KBM-7 (cell line): ENCODE measurements at regions not wholly inside any gene's neighbourhood (a gene's known extent, or its start where the extent isn't known, plus 50 kb on each side); places are given as distances from the start of the nearest gene placed in this dataset.

Experiments used
- DNase-seq: peaks from one replicate; pipeline ENCODE4 v3.0.0-alpha.2; 2015
- in situ Hi-C: fragments of 300-500 bp; cut with MboI; formaldehyde crosslinking; loops from 2 replicates; pipeline ENCODE4 v1.14.3; 2020; ENCODE audit warnings: low sequenced_read_pairs, low pct_unique_long_range_greater_than_20kb, mixed read lengths

DNA sequence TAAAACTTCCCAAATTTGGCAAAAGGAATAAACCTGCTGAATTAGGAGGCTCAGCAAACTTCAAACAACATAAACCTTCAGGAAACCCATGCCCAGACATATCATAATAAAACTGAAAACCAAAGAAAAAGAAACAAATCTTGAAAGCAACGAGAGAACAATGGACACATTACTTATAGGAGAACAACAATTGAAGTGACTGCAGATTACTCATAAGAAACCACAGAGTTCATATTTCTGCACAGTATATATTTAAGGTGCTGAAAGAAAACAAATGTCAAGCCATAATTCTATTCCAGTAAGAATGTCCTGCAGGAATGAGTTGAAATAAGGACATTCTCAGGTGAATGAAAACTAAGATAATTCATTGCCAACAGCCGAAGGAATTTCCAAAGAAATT is 80.8 kb upstream of the PROK2 start:
- no peak for DNase-seq
- in situ Hi-C loops, result no loop called here

DNA sequence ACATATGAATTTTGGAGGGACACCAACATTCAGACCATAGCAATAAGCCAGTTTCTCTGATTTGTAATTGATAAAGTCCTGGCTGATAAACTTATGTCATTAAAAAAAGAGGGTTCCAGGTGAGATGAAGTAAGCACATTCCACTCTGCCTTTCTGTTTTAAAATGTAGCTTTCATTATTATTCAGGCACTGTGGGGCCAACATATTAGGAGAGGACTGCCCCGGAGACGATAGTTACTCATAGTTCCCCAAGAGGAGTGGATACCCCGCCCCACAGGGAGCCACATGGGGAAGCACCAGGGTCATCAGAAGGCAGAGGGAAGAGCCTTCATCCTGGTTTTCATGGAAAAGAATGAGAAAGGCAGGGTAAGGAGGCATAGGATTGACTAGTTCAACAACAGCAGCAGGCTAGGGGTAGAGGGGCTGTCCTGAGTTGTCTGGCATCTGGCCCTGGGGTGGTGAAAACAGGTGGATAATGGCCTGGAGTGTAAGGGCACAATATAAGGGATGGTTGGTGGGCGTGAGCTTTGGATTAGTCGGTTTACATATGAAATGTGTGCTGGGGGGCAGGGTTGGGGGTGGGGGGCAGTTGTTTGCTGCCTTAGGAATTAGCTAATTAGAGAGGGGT is 78.7 kb upstream of the PROK2 start:
- in situ Hi-C loops, result no loop called here

DNA sequence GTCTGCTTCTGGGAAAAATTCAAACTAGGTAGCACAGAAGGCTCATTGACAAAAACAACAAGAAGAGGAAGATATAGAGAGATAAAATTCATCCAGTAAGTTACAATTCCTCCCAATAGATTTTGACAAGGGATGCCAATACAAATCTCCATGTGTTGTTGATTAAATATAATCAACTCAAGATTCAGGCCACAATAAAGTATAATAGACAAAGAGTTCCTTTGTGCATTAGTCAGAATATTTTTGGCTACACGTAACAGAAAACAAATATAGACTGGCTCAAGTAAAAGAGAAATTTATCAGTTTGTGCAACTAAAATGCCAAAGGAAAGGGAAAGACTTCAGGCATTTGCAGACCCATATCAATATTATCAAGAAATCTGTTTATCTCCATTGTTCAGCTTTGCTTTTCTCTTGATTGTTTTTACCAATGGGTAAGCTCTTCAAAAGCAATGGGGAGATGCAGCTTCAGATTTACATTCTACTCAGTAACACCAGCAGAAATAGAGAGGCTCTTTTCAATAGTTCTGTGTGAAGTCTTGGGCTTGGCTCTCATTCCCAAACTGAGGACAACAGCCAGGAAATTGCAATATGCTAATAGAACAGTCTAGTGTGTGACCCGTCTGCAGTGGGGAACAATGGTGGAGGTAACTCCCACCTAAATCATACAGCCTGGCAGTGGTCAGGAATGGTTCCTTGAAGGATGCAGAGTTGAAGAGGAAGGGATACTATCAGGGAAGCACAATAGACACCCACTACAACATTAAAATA is 77.6 kb upstream of the PROK2 start:
- no peak for DNase-seq
- in situ Hi-C loops, result no loop called here

More for the DNA sequence above, 78.7 kb upstream of the PROK2 start:
- no peak for DNase-seq

DNA sequence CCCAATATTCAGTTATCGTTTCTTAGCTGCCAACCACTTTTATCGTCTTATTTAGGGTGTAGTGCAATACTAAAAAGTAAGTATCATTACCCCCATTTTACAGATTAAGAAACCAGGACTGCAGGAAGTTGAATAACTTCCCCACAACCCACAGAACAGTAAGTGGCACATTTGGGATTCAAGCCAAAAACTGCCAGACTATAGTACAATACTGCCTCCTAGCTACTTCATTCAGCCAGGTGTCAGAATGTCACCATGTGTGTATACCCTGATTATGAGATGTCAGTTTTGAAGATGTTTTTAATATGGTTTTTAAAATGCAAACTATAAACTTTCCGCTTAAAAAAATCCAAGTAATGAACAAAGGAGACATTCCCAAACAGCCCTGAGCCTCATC is 74.2 kb upstream of the PROK2 start:
- peak; percentile 69 for DNase-seq
- in situ Hi-C loops, result no loop called here

DNA sequence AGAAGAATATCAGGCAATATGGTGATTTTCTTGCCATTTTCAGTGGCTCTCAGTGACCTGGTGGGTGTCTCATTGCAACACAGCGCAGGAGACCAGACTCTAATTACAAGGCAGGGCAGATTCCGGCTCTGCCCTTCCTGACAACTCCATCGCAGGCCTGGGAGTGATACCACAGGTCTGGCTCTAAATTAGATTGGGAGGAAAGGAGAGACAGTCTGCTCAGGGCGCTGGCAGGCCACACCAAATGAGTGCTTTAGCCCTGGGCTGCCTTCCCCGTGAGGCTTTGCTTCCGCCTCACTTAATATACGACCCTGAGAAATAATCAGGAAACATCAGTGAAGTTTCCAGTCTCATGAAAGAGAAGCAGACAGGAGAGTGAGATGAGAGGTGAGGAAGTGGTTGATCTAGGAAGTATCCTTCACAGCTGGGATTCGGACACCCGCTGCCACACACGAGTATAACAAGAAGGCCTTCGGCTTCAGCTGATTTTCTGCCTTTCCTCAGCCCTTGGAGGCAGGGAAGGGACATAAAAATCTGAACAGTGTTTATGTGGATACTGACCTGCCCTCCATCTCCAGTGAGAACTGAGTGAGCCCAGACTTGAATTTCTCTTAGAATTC is 73.7 kb upstream of the PROK2 start:
- in situ Hi-C loops, result no loop called here
- DNase-seq, result no peak

DNA sequence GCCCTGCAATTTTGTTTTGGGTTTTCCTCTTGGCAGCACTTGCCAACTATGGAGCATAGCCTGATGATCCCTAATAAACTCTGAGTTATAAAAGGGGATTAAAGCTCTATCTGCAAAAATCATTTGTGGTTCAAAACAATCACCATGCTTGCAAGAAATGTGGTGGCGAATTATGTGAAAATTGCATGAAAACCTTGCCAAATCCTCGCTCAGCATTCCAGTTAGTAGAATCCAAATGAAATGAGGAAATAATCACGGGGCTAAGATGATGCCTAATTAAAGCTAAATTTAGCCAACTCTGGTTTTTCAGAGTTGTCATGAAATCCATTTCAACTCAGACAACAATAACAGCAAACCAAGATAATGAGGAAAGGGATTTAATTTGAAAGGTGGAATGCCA is 73.0 kb upstream of the PROK2 start:
- in situ Hi-C loops, result no loop called here
- DNase-seq, result no peak

DNA sequence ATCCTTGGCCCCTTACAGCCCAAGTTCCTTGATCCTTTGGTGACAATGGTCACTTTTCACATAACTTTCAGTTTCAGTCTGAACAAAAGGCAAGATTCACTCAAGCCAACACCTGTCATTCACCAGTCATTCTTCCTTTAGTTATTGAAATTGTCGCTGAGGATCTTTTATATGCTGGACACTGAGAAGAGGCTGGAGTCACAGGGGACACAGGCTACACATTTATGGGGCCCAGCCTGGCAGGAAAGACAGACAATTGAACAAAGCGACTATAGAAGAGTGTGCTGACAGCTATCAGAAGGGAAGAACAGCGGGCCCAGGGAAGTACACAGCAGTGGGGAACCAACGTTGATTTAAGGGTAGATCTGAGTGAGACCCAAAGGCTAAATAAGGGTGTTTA is 69.8 kb upstream of the PROK2 start:
- in situ Hi-C loops, result no loop called here
- DNase-seq, result no peak

DNA sequence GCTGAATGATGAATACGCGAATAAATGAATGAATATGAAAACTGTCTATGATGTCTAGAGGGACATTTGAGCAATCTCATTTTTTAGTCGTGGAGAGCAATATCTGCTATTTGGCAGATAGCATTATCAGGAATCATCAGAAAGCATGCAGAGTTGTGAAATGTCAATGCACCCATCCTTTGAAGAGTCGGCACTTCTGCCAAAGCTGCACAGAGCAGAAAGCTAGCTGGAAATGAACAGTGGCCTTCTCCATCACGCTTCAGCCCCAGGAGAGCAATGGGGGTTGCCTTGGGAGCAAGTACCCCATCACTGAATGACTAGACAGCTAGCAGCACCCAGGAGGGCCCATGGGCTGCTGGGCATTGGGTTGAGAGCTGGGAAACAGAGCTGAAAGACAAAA is 69.1 kb upstream of the PROK2 start:
- DNase-seq, result no peak
- in situ Hi-C loops, result no loop called here

DNA sequence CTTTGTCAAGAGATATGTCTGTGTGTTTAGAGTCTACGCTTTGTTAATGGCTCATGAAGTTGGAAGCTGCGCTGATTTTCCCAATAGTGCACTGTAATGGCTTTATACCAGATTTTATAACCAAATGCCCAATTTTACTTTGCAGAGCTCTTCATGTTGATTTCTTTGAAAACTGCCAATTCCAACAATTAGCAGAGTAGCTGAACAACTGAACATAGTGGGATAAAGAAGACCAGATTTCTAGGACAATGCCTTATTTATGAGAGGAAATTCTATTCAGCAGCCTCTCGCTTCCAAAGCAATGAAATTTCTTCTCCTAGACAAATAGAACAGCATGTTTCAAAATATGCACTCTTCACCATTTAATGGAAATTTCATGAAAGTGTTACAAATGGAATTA is 66.9 kb upstream of the PROK2 start:
- in situ Hi-C loops, result no loop called here
- no peak for DNase-seq

DNA sequence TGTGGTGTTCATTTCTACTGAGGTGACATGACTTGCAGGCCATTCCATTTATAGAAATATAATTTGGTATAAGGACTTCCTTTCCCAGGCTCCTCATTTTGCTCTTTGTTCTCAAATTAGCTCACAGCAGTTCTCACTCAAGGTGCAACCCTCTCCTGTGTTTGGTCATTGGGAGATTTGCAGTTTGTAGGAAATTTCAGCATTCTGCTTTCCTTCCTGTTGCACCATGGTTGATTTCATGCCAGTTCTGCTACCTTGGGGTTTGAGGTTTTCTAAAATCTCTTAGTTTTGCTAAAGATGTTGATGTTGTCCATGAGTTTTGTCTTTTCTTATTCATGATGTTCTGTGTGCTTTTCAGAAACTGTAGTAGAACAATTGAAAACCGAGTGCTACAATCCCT is 65.7 kb upstream of the PROK2 start:
- in situ Hi-C loops, result no loop called here
- no peak for DNase-seq

DNA sequence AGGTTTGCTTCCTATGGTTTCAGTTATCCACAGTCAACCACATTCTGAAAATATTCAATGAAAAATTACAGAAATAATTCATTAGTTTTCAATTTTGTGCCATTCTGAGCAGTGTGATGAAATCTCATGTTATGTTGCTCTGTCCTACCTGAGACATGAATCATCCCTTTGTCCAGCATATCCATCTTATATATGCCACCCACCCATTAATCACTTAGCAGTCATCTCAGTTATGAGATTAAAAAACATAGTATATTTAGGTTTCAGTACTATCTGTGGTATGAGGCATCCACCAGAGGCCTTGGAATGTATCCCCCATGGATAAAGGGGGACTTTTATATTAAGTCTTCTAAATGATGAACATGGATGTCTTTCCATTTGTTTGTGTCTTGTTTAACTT is 64.7 kb upstream of the PROK2 start:
- no peak for DNase-seq
- in situ Hi-C loops, result no loop called here

DNA sequence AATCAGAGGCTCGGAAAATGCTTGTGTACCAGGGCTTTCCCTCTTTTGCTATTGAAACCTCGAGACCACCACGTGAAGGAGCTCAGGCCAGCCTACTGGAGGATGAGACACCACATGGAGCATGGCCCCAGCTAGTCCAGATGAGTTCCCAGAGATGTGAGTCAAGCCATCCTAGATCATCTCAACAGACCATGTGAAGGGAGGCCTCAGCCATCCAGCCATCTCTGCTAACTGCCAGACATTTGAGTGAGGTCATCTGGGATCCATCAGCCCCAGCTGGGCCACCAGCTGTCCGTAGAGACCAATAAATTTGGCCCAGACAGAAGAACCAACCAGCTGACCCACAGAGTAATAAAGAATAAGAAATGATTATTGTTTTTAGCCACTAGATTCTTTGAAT is 62.8 kb upstream of the PROK2 start:
- in situ Hi-C loops, result no loop called here
- no peak for DNase-seq

DNA sequence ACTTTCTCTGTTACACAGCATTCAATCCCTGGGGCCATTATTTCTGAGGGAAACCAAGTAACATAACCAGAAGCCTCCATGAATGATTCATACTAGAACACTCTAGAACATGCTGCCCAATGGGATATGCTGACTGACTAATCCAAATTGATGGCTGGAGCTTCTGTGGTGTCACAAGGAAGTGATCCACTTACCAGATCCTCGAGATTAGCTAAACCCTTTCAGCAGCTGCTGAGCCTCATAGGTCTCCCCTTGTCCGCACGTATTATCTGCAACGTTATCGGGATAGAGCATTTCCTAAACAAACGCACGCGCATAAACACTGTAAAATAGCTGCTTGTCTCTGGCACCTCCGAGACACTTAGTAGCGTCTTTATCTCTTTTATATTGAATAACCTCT is 61.2 kb upstream of the PROK2 start:
- no peak for DNase-seq
- in situ Hi-C loops, result no loop called here

DNA sequence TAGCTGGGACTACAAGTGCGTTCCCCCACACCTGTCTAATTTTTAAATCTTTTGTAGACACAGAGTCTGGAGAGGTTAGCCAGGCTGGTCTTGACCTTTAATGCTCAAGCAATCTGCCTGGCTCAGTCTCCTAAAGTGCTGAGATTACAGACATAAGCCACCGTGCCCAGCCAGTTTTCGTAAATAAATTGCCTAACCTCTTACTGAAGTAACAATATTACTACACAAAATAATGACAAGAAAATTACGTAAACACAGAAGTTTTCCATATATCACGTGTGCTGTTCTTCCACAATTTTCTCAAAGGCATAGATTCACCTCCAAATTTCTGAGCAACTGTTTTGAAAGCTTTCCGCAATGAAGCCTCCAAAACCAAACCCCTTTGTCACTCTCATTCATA is 58.1 kb upstream of the PROK2 start:
- in situ Hi-C loops, result no loop called here
- no peak for DNase-seq

DNA sequence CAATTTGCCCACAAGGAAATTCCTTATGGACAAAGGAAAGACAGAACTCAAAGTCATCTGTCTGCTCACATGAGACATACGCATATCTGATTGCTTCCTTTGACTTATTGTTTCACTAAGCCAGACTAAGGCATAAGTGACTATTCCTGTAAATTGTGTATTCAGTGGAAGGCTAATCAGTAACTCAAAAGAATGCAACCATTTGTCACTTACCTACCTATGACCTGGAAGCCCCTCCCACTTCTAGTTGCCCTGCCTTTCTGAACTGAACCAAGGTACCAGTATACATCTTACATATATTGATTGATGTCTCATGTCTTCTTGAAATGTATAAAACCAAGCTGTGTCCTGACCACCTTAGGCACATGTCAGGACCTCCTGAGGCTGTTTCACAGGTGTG is 53.5 kb upstream of the PROK2 start:
- in situ Hi-C loops, result no loop called here
- DNase-seq, result no peak
